SU-DHL-6 (cell line): ENCODE measurements at regions not wholly inside any gene's neighbourhood (a gene's known extent, or its start where the extent isn't known, plus 50 kb on each side); places are given as distances from the start of the nearest gene placed in this dataset.

ENCODE experiments used
- H2AFZ ChIP-seq: fragments of 200-600 bp; sonication (generic); 2 replicates; pipeline ENCODE4 v1.6.1; 2014; ENCODE audit warnings: low read depth, mild to moderate bottlenecking, moderate library complexity, mixed read lengths, antibody characterized with exemption, low read length; ENCODE audit not compliant: severe bottlenecking
- H3F3A ChIP-seq: fragments of 200-600 bp; shearing (Covaris generic); 2 replicates; pipeline ENCODE4 v1.6.0; 2016; ENCODE audit warnings: antibody characterized with exemption, mild to moderate bottlenecking; ENCODE audit not compliant: insufficient read depth
- H3K27ac ChIP-seq: fragments of 200-600 bp; sonication (generic); 2 replicates; pipeline ENCODE4 v1.5.1; 2016; ENCODE audit warnings: low read depth, mild to moderate bottlenecking, low read length, moderate library complexity, mixed read lengths
- H3K27me3 ChIP-seq: fragments of 200-600 bp; sonication (generic), shearing (Covaris generic); 2 replicates; pipeline ENCODE4 v1.6.0; 2014; ENCODE audit warnings: mild to moderate bottlenecking, low read length
- H3K36me3 ChIP-seq: fragments of 200-600 bp; sonication (generic); 2 replicates; pipeline ENCODE4 v1.6.1; 2014; ENCODE audit warnings: mild to moderate bottlenecking, low read length, mixed read lengths
- H3K4me2 ChIP-seq: fragments of 300-600, 200-600 bp; shearing (Covaris generic), sonication (generic); 2 replicates; pipeline ENCODE4 v1.6.0; 2014; ENCODE audit warnings: low read length, low read depth, mild to moderate bottlenecking; ENCODE audit not compliant: poor library complexity, severe bottlenecking
- H3K4me3 ChIP-seq: fragments of 200-600 bp; sonication (generic); 2 replicates; pipeline ENCODE4 v1.5.1; 2014; ENCODE audit warnings: antibody characterized with exemption, low read length, mild to moderate bottlenecking, mixed read lengths; ENCODE audit not compliant: insufficient read depth, poor library complexity, severe bottlenecking
- H3K79me2 ChIP-seq: fragments of 200-600 bp; sonication (generic); 2 replicates; pipeline ENCODE4 v1.6.1; 2014; ENCODE audit warnings: mild to moderate bottlenecking, low read length, moderate library complexity; ENCODE audit not compliant: insufficient read depth
- H3K9ac ChIP-seq: fragments of 200-600 bp; sonication (generic); 2 replicates; pipeline ENCODE4 v1.7.0; 2014; ENCODE audit warnings: mild to moderate bottlenecking, low read length
- H3K9me2 ChIP-seq: fragments of 200-600 bp; sonication (generic); replicated peaks from 2 replicates; pipeline ENCODE4 v1.6.1; 2014; ENCODE audit warnings: low read length; ENCODE audit not compliant: insufficient read depth
- H3K9me3 ChIP-seq: fragments of 200-600 bp; sonication (generic); 2 replicates; pipeline ENCODE4 v1.6.1; 2014; ENCODE audit warnings: low read length, mixed read lengths; ENCODE audit not compliant: insufficient read depth
- H4K20me1 ChIP-seq: fragments of 200-600 bp; sonication (generic); 2 replicates; pipeline ENCODE4 v1.6.1; 2014; ENCODE audit warnings: low read depth, mild to moderate bottlenecking, antibody characterized with exemption, low read length, moderate library complexity, mixed read lengths
- EZH2phosphoT487 ChIP-seq: fragments of 200-600 bp; sonication (generic), shearing (Covaris generic); conservative IDR thresholded peaks from 2 replicates; pipeline ENCODE4 v1.6.1; 2018; ENCODE audit warnings: mild to moderate bottlenecking, antibody characterized with exemption, low read length, moderate library complexity, mixed read lengths
- TF ChIP-seq, protein P1 (sequence below): fragments of 200-600 bp; sonication (generic); IDR thresholded peaks from one replicate; pipeline ENCODE4 v1.5.1; 2017; ENCODE audit warnings: antibody characterized with exemption, mild to moderate bottlenecking, low read length, moderate library complexity; ENCODE audit not compliant: insufficient read depth, poor library complexity, severe bottlenecking

DNA sequence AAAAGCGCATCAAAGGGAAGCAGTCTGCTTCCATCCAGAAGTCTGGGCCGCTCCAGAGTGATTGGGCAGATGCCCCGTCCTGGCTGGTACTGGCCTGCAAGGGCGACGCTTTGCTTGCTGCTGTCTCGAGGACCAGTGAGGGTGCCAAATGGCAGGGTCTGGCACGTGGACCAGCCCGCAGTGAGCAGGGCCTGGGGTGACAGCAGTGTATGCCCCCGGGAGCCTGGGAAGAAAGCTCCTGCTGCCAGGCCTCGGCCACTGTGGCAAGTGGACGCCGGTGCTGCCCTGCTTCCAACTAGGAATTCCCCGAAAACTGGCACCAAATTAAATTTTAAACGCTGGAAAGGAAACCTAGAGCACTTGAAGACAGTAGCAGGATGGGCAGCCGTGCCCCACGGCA lies 357.0 kb upstream of the MKI67 start:
- H3K36me3 ChIP-seq: no peaks in the 10 kb centered on the region
- TF ChIP-seq, protein P1, sequence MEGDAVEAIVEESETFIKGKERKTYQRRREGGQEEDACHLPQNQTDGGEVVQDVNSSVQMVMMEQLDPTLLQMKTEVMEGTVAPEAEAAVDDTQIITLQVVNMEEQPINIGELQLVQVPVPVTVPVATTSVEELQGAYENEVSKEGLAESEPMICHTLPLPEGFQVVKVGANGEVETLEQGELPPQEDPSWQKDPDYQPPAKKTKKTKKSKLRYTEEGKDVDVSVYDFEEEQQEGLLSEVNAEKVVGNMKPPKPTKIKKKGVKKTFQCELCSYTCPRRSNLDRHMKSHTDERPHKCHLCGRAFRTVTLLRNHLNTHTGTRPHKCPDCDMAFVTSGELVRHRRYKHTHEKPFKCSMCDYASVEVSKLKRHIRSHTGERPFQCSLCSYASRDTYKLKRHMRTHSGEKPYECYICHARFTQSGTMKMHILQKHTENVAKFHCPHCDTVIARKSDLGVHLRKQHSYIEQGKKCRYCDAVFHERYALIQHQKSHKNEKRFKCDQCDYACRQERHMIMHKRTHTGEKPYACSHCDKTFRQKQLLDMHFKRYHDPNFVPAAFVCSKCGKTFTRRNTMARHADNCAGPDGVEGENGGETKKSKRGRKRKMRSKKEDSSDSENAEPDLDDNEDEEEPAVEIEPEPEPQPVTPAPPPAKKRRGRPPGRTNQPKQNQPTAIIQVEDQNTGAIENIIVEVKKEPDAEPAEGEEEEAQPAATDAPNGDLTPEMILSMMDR: no peak
- no peak for TF ChIP-seq EZH2phosphoT487
- H3F3A ChIP-seq: no peaks in the 10 kb centered on the region
- no peak overlapping the region for H3K27ac ChIP-seq
- H3K4me3 ChIP-seq: no peak overlapping the region
- no peak overlapping the region for H3K9ac ChIP-seq
- H4K20me1 ChIP-seq: no peaks in the 10 kb centered on the region
- H3K9me2 ChIP-seq: no peaks in the 10 kb centered on the region
- H3K27me3 ChIP-seq: no peaks in the 10 kb centered on the region
- no peak overlapping the region for H2AFZ ChIP-seq
- no peaks in the 10 kb centered on the region for H3K79me2 ChIP-seq
- H3K4me2 ChIP-seq: no peak overlapping the region
- H3K9me3 ChIP-seq: no peaks in the 10 kb centered on the region

DNA sequence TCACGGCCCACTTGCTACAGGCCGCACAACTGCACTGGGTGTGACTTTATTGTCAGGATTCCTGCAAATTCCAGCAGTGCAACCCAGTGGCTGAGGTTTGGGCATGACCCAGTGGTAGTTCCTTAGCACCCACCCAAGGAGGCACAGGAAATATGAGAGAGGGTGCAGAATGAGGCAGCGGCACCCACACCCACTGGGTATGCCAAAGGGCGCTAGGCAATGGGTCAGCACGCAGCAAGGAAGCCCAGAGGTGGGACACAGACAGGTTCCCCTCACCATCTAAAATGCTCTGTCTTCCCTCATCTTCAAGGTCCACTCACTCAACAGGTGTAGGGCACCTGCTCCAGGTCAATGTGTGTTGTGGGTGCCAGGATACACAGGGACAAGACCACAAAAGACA lies 357.8 kb upstream of the MKI67 start:
- H3K9me2 ChIP-seq: no peaks in the 10 kb centered on the region
- H3K36me3 ChIP-seq: no peaks in the 10 kb centered on the region
- no peak overlapping the region for H3K27ac ChIP-seq
- no peak for TF ChIP-seq EZH2phosphoT487
- TF ChIP-seq, protein P1: no peak
- no peaks in the 10 kb centered on the region for H3K9me3 ChIP-seq
- no peaks in the 10 kb centered on the region for H3F3A ChIP-seq
- H3K27me3 ChIP-seq: no peaks in the 10 kb centered on the region
- no peak overlapping the region for H3K4me2 ChIP-seq
- H3K9ac ChIP-seq: no peak overlapping the region
- no peak overlapping the region for H2AFZ ChIP-seq
- H4K20me1 ChIP-seq: no peaks in the 10 kb centered on the region
- H3K79me2 ChIP-seq: no peaks in the 10 kb centered on the region
- H3K4me3 ChIP-seq: no peak overlapping the region

DNA sequence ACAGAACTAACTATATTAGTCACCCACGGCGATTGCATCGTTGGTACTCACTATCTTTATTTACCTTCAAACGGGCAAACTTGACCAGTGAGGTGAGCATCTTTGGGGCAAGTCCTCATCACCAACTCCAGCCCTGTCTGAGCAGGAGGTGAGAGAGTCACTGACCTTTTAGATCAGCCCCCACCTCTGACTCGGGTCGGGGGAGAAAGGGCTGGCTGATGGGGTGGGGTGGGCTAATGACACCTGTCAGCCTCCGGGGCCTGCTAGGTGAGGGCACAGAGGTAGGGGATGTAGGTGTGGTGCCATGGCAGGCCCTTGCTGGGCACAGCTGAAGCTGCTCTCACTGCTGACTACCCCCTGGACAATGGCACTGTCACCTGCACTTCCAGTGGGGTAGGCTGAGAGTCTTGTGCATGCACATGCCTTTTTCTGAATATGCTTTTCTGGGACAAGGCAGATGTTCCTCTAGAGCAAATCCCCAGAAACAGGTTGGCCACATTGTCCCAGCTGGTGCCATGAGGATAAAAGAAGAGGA lies 359.5 kb upstream of the MKI67 start:
- Histone ChIP-seq H3K4me3 (no peak overlapping the region), H4K20me1 (no peaks in the 10 kb centered on the region), H3K9ac (no peak overlapping the region), H3K9me2 (no peaks in the 10 kb centered on the region), H3K36me3 (no peaks in the 10 kb centered on the region), H3K27me3 (no peaks in the 10 kb centered on the region), H2AFZ (no peak overlapping the region), H3K4me2 (no peak overlapping the region), H3K27ac (no peak overlapping the region), H3K9me3 (no peaks in the 10 kb centered on the region), H3F3A (no peaks in the 10 kb centered on the region), H3K79me2 (no peaks in the 10 kb centered on the region)
- TF ChIP-seq, protein P1: no peak
- no peak for TF ChIP-seq EZH2phosphoT487

DNA sequence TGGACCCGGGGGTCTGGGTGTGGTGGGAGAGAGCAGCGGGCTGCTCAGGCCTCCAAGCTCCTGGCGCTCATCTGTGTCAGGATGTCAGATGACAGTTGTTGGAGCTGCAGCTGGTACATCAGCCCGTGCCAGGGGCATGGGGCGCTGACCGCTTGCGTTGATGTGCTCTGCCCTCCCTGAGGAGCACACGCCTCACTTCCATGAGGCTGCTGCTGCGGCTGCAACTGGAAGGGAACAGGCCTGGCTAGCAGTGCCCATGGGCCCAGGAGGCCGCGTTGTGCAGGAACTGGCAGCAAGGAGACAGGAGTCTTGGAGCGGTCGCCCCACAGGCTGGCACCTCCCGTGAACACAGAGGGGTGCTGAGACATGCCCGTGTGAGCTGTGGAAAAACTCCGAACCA lies 361.3 kb upstream of the MKI67 start:
- Histone ChIP-seq H3K9me3 (no peaks in the 10 kb centered on the region), H3K9me2 (no peaks in the 10 kb centered on the region), H3K36me3 (no peaks in the 10 kb centered on the region), H3K9ac (no peak overlapping the region), H2AFZ (no peak overlapping the region), H3K27ac (no peak overlapping the region), H3K79me2 (no peaks in the 10 kb centered on the region), H3F3A (no peaks in the 10 kb centered on the region), H3K4me3 (no peak overlapping the region), H3K27me3 (no peaks in the 10 kb centered on the region), H3K4me2 (no peak overlapping the region), H4K20me1 (no peaks in the 10 kb centered on the region)
- no peak for TF ChIP-seq EZH2phosphoT487
- TF ChIP-seq, protein P1: no peak
